PC-9 (cell line): ENCODE measurements at regions not wholly inside any gene's neighbourhood (a gene's known extent, or its start where the extent isn't known, plus 50 kb on each side); places are given as distances from the start of the nearest gene placed in this dataset.

Experiments used
- CTCF ChIP-seq: fragments of 200-600 bp; sonication (generic); conservative IDR thresholded peaks from 2 replicates; pipeline ENCODE4 v1.6.1; 2017; ENCODE audit warnings: mixed run types, antibody characterized with exemption, mild to moderate bottlenecking, moderate library complexity
- EZH2 ChIP-seq: fragments of 200-600 bp; sonication (generic); IDR thresholded peaks from 2 replicates; pipeline ENCODE4 v1.8.0; 2017; ENCODE audit warnings: antibody characterized with exemption, low read depth

GRCh38 chr13:99067159-99067985 lies 89.5 kb upstream of the DOCK9 start:
- TF ChIP-seq CTCF = no peak
- no peak for TF ChIP-seq EZH2
